ENCODE measurements at regions not wholly inside any gene's neighbourhood (a gene's known extent, or its start where the extent isn't known, plus 50 kb on each side); places are given as distances from the start of the nearest gene placed in this dataset.

DNA sequence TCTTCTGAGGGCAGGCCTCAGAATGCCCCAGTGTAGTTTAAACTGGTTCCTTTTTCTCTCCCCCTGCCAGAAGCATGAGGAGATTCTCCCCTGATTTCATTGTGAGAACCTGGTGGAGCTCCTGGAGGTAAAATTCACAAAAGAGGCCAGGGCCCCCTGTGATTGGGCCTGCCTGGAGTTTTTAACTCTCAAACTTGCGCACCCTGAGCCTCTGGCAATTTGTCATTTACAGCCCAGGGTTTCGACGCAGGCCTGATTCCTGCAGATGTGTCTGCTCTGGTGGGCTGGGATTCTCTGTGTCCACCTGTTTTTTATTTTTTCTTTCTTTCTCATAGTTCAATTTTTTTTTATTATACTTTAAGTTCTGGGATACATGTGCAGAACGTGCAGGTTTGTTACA lies 157.9 kb downstream of the ASB1 start:
- WGBS (ENCODE audit: insufficient coverage, low coverage, low lambda C conversion rate, missing lambda C conversion rate) = 74% methylated on average over 4 of the region's 4 CpGs
- no peak for TF ChIP-seq POLR2A (IDR thresholded peaks at IDR 0.05)
- TF ChIP-seq CTCF (IDR thresholded peaks at IDR 0.05) = no peak
- Histone ChIP-seq H3K27me3 (no peaks in the 10 kb centered on the region), H3K4me3 (no peak overlapping the region), H3K36me3 (no peaks in the 10 kb centered on the region), H3K9me3 (no peaks in the 10 kb centered on the region), H3K27ac (no peak overlapping the region), H3K4me1 (no peaks in the 10 kb centered on the region)
- intact Hi-C loops (cut with DNase I) = no loop called here
- ATAC-seq = no peak
- no peak for DNase-seq

DNA sequence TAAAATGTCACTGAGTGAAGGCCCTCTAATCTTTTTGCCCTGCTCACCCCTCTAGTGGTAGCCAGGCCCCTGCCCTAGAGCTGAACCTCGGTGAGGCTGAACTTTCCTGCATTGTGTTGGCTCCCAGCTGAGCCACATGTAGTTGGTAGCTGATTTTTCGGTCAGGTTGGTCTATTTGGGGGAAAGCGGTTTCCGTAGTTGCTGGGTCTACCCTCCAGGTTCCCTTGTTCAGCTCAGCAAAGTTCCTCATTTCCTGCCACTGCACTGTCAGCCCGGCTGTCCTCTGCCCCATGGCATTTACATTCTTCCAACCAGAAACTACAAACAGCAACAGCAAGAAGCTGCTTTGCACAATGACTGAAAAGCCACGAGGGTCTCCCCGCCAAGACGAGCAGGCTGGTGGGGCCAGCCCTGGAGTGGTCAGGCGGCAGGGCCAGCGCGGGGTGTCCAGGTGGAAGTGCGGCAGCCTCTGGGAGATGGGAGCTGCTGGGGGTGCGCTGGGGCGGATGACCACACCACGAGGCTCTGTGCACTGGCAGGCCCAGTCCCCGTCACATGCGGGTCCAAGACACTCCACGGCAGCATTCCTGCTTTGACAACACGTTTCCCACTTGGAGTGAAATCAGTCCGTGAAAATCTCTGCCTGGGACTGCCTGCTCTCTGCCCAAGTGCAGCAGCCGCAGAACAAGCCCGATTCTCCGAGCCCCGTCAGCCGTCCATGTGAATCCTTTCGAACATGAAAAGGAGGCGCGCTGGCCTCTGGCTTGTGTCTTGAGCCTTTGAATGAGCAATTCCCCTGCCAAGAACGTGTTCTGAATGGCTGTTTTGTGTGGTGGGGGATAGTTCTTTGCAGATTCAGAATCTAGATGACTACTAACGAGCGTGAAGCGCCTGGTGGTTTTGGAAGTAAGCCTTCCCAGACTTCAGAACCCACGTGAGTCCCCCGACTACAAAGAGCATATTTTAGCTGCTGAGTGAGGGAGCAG lies 159.4 kb downstream of the ASB1 start:
- no peak for ATAC-seq
- no peak for DNase-seq
- 66% methylated on average over 8 of the region's 34 CpGs for WGBS (ENCODE audit: insufficient coverage, low coverage, low lambda C conversion rate, missing lambda C conversion rate)

DNA sequence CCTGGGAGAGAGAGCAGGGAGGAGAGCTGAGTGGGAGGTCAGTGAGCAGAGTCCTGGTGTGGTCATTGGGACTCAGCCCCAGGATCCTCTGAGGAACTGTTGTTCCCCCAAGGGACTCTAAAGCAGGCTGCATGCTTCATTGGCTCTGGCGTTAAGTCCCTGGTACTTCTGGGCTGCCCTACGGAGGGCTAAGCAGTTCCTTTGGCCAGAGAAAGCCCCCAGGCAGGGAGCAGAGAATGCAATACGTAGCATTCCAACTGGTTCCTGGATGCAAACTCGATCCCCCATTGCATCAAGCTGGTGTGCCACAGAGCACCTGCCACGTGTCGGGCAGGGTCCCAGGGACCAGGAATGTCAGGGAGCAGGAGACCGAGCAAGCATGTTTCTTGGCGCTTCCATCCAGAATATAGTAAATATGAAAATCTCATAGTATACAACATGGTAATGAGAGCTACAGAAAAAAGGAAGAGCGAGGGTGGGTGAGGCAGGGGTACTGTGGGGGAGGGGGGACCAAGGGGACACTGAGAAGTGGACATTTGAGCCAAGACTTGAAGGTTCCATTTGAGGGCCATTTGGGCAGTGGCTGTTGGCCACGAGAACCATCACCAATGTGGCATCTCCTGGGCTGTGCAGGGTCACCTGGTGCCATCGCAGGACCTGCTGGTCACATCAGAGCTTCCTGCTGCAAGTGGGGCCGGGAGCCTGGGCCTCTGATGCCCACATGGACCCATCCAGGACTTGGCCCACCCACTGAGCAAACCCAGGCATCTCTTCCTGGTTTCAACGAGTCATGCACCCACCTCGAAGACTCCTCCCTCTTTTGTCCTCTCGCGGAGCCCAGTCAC lies 160.4 kb downstream of the ASB1 start:
- Histone ChIP-seq H3K9me3 (no peaks in the 10 kb centered on the region), H3K36me3 (no peaks in the 10 kb centered on the region), H3K27me3 (no peaks in the 10 kb centered on the region), H3K4me3 (no peak overlapping the region), H3K4me1 (no peaks in the 10 kb centered on the region), H3K27ac (no peak overlapping the region)
- intact Hi-C loops (cut with DNase I) = no loop called here
- ATAC-seq (no peak), DNase-seq (no peak)
- 67% methylated on average over 11 of the region's 16 CpGs for WGBS (ENCODE audit: insufficient coverage, low coverage, low lambda C conversion rate, missing lambda C conversion rate)
- no peak for TF ChIP-seq CTCF (IDR thresholded peaks at IDR 0.05)
- TF ChIP-seq POLR2A (IDR thresholded peaks at IDR 0.05) = no peak

More for the DNA sequence above, 159.4 kb downstream of the ASB1 start:
- intact Hi-C loops (cut with DNase I) = no loop called here
- H3K9me3 ChIP-seq = no peaks in the 10 kb centered on the region
- no peak overlapping the region for H3K4me3 ChIP-seq
- H3K27me3 ChIP-seq = no peaks in the 10 kb centered on the region
- H3K27ac ChIP-seq = no peak overlapping the region
- no peaks in the 10 kb centered on the region for H3K36me3 ChIP-seq
- TF ChIP-seq POLR2A (IDR thresholded peaks at IDR 0.05) = no peak
- no peak for TF ChIP-seq CTCF (IDR thresholded peaks at IDR 0.05)
- H3K4me1 ChIP-seq = no peaks in the 10 kb centered on the region

DNA sequence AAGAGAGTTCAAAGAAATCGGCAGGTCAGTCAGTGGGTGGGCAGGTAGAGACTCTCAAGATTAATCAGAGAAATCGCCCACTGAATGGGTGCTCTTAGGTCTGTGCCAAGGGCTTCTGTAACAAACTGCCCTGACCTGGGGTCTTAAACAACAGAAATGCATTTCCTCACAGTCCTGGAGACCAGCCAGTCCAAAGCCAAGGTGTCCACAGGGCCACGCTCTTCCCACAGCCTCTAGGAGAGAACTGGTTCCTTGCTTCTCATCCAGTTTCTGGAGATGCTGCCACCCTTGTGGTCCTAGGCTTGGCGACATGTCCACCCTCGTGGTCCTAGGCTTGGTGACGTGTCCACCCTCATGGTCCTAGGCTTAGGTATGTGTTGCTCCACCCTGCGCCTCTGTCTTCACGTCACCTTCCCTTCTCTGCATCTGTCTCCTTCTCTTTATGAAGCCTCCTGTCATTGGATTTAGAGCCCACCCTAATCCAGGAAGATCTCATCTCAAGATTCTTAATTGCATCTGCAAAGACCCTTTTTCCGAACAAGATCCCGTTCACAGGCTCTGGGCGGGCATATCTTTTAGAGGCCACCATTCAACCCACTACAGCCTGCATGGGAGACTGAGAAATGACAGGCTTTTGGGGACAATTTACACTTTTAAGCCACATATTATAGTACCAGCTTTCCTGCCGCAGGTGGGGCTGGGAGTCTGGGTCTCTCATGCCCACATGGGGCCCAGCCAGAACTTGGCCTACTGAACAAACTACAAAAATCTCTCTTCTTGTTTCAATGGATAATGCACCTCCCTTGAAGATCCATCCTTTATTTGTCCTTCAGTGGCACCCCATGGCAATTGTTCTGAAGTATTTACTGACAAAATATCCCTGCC lies 161.3 kb downstream of the ASB1 start:
- no peaks in the 10 kb centered on the region for H3K36me3 ChIP-seq
- no peaks in the 10 kb centered on the region for H3K27me3 ChIP-seq
- H3K9me3 ChIP-seq = no peaks in the 10 kb centered on the region
- ATAC-seq = no peak
- TF ChIP-seq CTCF (IDR thresholded peaks at IDR 0.05) (no peak), POLR2A (IDR thresholded peaks at IDR 0.05) (no peak)
- WGBS (ENCODE audit: insufficient coverage, low coverage, low lambda C conversion rate, missing lambda C conversion rate) = 94% methylated on average over 8 of the region's 12 CpGs
- H3K27ac ChIP-seq = no peak overlapping the region
- intact Hi-C loops (cut with DNase I) = no loop called here
- no peak for DNase-seq
- no peak overlapping the region for H3K4me3 ChIP-seq
- no peaks in the 10 kb centered on the region for H3K4me1 ChIP-seq
